Nephron progenitor cell (in vitro differentiated cells): ENCODE measurements at regions not wholly inside any gene's neighbourhood (a gene's known extent, or its start where the extent isn't known, plus 50 kb on each side); places are given as distances from the start of the nearest gene placed in this dataset.

ENCODE experiments used
- DNase-seq: peaks from one replicate; pipeline ENCODE4 v3.0.0; 2021
- H3K27ac Mint-ChIP-seq: 2 replicates; pipeline ENCODE4 v1.8.0; 2021; ENCODE audit warnings: mild to moderate bottlenecking, moderate library complexity, mixed read lengths
- H3K27me3 Mint-ChIP-seq: 2 replicates; pipeline ENCODE4 v1.8.0; 2021; ENCODE audit warnings: mild to moderate bottlenecking, low read depth, mixed read lengths; ENCODE audit not compliant: poor library complexity
- H3K36me3 Mint-ChIP-seq: 2 replicates; pipeline ENCODE4 v1.8.0; 2021; ENCODE audit warnings: low read depth, mixed read lengths
- H3K4me1 Mint-ChIP-seq: 2 replicates; pipeline ENCODE4 v1.8.0; 2021; ENCODE audit warnings: mixed read lengths
- H3K4me3 Mint-ChIP-seq: 2 replicates; pipeline ENCODE4 v1.8.0; 2021; ENCODE audit warnings: mild to moderate bottlenecking, moderate library complexity, mixed read lengths
- H3K9me3 Mint-ChIP-seq: 2 replicates; pipeline ENCODE4 v1.8.0; 2021; ENCODE audit warnings: mild to moderate bottlenecking, moderate library complexity, mixed read lengths
- TF ChIP-seq, protein P1 (sequence below): fragments of 200-600 bp; sonication (generic); IDR thresholded peaks from 2 replicates; pipeline ENCODE4 v1.5.0; 2021; ENCODE audit warnings: antibody characterized with exemption

DNA sequence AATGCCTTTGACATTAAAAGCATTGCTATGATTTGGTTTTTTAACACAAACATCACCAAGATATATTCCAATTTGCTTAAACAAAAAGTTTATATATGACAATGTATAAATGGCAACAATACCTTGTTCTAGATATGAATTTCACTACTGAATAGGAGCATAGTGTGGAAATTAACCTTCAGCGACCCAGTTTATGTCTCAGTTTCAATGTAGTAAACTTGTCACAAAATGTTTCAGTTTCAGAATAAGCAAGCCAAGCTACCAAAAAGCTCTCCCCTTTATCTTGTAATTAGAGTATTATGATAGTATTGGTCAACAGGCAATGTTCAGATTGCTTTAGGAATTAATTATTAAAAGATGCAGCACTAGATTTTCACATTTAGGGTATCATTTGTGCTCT lies 99.6 kb upstream of the PCDH15 start:
- no peaks in the 10 kb centered on the region for H3K36me3 Mint-ChIP-seq
- no peak overlapping the region for H3K27ac Mint-ChIP-seq
- no peaks in the 10 kb centered on the region for H3K27me3 Mint-ChIP-seq
- no peak overlapping the region for H3K4me3 Mint-ChIP-seq
- H3K9me3 Mint-ChIP-seq = no peaks in the 10 kb centered on the region
- TF ChIP-seq, protein P1, sequence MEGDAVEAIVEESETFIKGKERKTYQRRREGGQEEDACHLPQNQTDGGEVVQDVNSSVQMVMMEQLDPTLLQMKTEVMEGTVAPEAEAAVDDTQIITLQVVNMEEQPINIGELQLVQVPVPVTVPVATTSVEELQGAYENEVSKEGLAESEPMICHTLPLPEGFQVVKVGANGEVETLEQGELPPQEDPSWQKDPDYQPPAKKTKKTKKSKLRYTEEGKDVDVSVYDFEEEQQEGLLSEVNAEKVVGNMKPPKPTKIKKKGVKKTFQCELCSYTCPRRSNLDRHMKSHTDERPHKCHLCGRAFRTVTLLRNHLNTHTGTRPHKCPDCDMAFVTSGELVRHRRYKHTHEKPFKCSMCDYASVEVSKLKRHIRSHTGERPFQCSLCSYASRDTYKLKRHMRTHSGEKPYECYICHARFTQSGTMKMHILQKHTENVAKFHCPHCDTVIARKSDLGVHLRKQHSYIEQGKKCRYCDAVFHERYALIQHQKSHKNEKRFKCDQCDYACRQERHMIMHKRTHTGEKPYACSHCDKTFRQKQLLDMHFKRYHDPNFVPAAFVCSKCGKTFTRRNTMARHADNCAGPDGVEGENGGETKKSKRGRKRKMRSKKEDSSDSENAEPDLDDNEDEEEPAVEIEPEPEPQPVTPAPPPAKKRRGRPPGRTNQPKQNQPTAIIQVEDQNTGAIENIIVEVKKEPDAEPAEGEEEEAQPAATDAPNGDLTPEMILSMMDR = no peak
- no peak for DNase-seq
- no peaks in the 10 kb centered on the region for H3K4me1 Mint-ChIP-seq

DNA sequence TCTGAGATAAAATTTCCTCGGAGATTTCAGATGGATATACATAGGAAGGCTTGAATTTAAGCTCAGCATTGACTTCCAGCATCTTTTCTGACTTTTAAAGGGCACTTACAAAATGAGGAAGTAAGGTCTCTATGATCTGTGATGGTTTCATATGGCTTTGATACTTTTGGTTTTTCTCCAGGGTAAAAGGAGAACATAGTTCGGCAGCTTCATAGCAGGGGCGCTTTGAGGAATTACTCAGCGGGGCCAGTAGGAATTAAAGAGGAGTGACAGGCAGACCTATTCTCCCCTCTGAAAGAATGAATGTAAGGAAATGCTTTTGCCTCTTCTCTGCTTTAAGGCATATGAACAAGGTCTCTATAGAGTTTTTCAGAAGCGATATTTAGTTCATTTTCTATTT lies 80.0 kb upstream of the PCDH15 start:
- Mint-ChIP-seq H3K4me1 (no peaks in the 10 kb centered on the region), H3K36me3 (no peaks in the 10 kb centered on the region), H3K4me3 (no peak overlapping the region), H3K9me3 (no peaks in the 10 kb centered on the region), H3K27ac (no peak overlapping the region), H3K27me3 (peaks cover 4% of the 10 kb centered on the region)
- no peak for DNase-seq
- TF ChIP-seq, protein P1 = no peak

DNA sequence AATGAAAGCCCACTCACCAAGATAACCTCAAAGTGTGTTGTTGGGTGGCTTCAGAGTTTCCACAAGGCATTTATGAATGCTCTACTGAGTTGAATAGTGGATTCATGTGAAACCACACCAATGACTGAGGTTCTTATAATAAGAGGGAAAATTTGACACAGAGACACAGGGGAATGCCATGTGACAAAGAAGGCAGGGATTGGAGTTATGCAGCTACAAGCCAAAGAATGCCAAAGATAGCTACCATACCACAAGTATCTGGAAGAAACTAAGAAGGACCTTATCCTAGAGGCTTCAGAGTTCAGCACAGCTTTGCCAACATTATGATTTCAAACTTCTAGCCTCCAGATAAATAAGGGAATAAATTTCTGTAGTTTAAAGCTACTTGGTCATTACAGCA lies 68.0 kb upstream of the PCDH15 start:
- Mint-ChIP-seq H3K27ac (no peak overlapping the region), H3K27me3 (no peaks in the 10 kb centered on the region), H3K36me3 (no peaks in the 10 kb centered on the region), H3K4me3 (no peak overlapping the region), H3K9me3 (no peaks in the 10 kb centered on the region), H3K4me1 (no peaks in the 10 kb centered on the region)
- TF ChIP-seq, protein P1 = no peak
- DNase-seq = no peak

DNA sequence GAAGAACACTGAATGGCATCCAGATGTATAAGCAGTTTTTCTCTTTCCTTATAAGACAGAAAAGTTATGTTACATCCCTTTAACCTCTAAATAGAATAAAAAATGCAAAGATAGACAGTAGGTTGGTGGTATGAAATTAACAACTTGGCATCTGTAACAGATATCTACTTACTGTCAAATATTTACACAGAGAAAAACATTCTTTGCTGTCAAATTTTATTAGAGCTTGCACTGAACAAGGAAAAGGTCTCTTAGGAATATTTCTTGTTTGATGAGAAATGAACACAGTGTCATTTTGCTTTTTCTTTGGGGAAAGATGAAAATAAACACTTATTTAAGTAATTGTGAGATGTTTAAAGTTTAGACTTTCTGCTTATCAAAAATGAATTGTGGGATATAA lies 65.6 kb upstream of the PCDH15 start:
- Mint-ChIP-seq H3K36me3 (no peaks in the 10 kb centered on the region), H3K4me3 (no peak overlapping the region), H3K4me1 (no peaks in the 10 kb centered on the region), H3K27me3 (no peaks in the 10 kb centered on the region), H3K9me3 (no peaks in the 10 kb centered on the region), H3K27ac (no peak overlapping the region)
- DNase-seq = no peak
- TF ChIP-seq, protein P1 = no peak

DNA sequence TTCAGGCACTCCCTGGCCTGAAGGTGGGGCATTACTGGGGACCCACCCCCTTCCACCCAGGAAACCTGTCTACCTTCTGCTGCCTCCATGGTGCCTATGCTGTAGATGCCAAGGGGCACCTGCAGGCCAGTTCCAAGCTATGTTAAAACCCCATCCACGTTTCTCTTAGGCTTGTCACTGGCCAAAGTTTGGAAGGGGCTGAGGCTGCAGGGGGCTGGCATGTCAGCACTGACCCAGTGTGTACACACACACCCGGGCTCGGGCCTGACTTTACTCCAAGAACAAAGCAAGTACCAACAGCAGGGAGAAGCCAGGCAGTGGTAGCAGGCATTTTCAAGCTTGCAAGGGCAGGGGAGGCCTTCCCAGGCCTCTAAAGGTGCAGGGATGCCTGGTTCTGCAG lies 53.8 kb upstream of the PCDH15 start:
- Mint-ChIP-seq H3K4me1 (no peaks in the 10 kb centered on the region), H3K4me3 (no peak overlapping the region), H3K27me3 (no peaks in the 10 kb centered on the region), H3K9me3 (no peaks in the 10 kb centered on the region), H3K36me3 (no peaks in the 10 kb centered on the region), H3K27ac (no peak overlapping the region)
- TF ChIP-seq, protein P1 = no peak
- DNase-seq = no peak

DNA sequence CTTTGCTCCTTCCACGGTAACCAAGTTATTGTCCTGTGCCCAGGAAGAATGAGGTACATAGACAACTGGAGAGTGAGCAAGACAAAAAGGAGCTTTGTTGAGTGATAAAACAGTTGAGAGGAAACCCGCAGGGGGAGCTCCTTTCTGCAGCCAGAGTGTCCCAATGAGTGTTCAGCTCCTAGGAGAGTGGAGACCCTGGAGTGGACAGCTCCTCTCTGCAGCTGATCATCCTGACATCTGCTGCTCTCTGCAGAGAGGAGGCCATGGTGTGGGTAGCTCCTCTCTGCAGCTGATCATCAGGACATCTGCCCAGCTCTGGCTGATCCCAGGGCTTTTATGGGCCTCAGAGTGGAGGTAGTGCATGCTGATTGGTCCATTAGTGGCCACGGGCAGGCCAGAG lies 53.4 kb upstream of the PCDH15 start:
- Mint-ChIP-seq H3K4me1 (no peaks in the 10 kb centered on the region), H3K27me3 (no peaks in the 10 kb centered on the region)
- no peak for DNase-seq

More for the DNA sequence above, 53.4 kb upstream of the PCDH15 start:
- H3K27ac Mint-ChIP-seq = no peak overlapping the region
- H3K4me3 Mint-ChIP-seq = no peak overlapping the region
- H3K9me3 Mint-ChIP-seq = no peaks in the 10 kb centered on the region
- H3K36me3 Mint-ChIP-seq = no peaks in the 10 kb centered on the region
- TF ChIP-seq, protein P1 = no peak
